ENCODE measurements at regions not wholly inside any gene's neighbourhood (a gene's known extent, or its start where the extent isn't known, plus 50 kb on each side); places are given as distances from the start of the nearest gene placed in this dataset.

- no peak overlapping the region for H3K27ac Mint-ChIP-seq
These were observed 171.6 kb downstream of the DDX1 start for GRCh38 chr2:15763106-15763821.

More at GRCh38 chr2:15763106-15763821, 171.6 kb downstream of the DDX1 start:
- Mint-ChIP-seq H3K27me3 (ENCODE audit: low read depth) (no peaks in the 10 kb centered on the region), H3K4me3 (no peak overlapping the region), H3K36me3 (no peaks in the 10 kb centered on the region), H3K4me1 (peaks cover 20% of the 10 kb centered on the region), H3K9me3 (peaks cover 11% of the 10 kb centered on the region)
- no peak for TF ChIP-seq NFATC4 (CRISPR knock-in tag; IDR thresholded peaks at IDR 0.05)
- TF ChIP-seq, protein P1, sequence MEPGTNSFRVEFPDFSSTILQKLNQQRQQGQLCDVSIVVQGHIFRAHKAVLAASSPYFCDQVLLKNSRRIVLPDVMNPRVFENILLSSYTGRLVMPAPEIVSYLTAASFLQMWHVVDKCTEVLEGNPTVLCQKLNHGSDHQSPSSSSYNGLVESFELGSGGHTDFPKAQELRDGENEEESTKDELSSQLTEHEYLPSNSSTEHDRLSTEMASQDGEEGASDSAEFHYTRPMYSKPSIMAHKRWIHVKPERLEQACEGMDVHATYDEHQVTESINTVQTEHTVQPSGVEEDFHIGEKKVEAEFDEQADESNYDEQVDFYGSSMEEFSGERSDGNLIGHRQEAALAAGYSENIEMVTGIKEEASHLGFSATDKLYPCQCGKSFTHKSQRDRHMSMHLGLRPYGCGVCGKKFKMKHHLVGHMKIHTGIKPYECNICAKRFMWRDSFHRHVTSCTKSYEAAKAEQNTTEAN (CRISPR knock-in tag; IDR thresholded peaks at IDR 0.05) = no peak
- TF ChIP-seq ZNF138 (CRISPR knock-in tag; conservative IDR thresholded peaks at IDR 0.05) = no peak
- TF ChIP-seq, protein P2, sequence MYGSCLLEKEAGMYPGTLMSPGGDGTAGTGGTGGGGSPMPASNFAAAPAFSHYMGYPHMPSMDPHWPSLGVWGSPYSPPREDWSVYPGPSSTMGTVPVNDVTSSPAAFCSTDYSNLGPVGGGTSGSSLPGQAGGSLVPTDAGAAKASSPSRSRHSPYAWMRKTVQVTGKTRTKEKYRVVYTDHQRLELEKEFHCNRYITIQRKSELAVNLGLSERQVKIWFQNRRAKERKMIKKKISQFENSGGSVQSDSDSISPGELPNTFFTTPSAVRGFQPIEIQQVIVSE (CRISPR knock-in tag; IDR thresholded peaks at IDR 0.05; ENCODE audit: borderline replicate concordance) = no peak
- no peak for TF ChIP-seq CBFB (CRISPR knock-in tag; IDR thresholded peaks at IDR 0.05; ENCODE audit: low read depth)
- TF ChIP-seq, protein P3, sequence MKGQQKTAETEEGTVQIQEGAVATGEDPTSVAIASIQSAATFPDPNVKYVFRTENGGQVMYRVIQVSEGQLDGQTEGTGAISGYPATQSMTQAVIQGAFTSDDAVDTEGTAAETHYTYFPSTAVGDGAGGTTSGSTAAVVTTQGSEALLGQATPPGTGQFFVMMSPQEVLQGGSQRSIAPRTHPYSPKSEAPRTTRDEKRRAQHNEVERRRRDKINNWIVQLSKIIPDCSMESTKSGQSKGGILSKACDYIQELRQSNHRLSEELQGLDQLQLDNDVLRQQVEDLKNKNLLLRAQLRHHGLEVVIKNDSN (CRISPR knock-in tag; IDR thresholded peaks at IDR 0.05) = no peak
- TF ChIP-seq SOX15 (CRISPR knock-in tag; IDR thresholded peaks at IDR 0.05) = no peak
- no peak for TF ChIP-seq ZBTB21 (CRISPR knock-in tag; IDR thresholded peaks at IDR 0.05; ENCODE audit: borderline replicate concordance)
- TF ChIP-seq ESRRA (CRISPR knock-in tag; IDR thresholded peaks at IDR 0.05; ENCODE audit: borderline replicate concordance) = no peak
- no peak for TF ChIP-seq CTCF (IDR thresholded peaks at IDR 0.05)
- no peak for TF ChIP-seq FOXP1 (CRISPR knock-in tag; IDR thresholded peaks at IDR 0.05; ENCODE audit: borderline replicate concordance)
- TF ChIP-seq, protein P4, sequence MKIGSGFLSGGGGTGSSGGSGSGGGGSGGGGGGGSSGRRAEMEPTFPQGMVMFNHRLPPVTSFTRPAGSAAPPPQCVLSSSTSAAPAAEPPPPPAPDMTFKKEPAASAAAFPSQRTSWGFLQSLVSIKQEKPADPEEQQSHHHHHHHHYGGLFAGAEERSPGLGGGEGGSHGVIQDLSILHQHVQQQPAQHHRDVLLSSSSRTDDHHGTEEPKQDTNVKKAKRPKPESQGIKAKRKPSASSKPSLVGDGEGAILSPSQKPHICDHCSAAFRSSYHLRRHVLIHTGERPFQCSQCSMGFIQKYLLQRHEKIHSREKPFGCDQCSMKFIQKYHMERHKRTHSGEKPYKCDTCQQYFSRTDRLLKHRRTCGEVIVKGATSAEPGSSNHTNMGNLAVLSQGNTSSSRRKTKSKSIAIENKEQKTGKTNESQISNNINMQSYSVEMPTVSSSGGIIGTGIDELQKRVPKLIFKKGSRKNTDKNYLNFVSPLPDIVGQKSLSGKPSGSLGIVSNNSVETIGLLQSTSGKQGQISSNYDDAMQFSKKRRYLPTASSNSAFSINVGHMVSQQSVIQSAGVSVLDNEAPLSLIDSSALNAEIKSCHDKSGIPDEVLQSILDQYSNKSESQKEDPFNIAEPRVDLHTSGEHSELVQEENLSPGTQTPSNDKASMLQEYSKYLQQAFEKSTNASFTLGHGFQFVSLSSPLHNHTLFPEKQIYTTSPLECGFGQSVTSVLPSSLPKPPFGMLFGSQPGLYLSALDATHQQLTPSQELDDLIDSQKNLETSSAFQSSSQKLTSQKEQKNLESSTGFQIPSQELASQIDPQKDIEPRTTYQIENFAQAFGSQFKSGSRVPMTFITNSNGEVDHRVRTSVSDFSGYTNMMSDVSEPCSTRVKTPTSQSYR (CRISPR knock-in tag; IDR thresholded peaks at IDR 0.05) = no peak
- no peak for TF ChIP-seq TCF7 (CRISPR knock-in tag; IDR thresholded peaks at IDR 0.05; ENCODE audit: low read depth)
- TF ChIP-seq, protein P5, sequence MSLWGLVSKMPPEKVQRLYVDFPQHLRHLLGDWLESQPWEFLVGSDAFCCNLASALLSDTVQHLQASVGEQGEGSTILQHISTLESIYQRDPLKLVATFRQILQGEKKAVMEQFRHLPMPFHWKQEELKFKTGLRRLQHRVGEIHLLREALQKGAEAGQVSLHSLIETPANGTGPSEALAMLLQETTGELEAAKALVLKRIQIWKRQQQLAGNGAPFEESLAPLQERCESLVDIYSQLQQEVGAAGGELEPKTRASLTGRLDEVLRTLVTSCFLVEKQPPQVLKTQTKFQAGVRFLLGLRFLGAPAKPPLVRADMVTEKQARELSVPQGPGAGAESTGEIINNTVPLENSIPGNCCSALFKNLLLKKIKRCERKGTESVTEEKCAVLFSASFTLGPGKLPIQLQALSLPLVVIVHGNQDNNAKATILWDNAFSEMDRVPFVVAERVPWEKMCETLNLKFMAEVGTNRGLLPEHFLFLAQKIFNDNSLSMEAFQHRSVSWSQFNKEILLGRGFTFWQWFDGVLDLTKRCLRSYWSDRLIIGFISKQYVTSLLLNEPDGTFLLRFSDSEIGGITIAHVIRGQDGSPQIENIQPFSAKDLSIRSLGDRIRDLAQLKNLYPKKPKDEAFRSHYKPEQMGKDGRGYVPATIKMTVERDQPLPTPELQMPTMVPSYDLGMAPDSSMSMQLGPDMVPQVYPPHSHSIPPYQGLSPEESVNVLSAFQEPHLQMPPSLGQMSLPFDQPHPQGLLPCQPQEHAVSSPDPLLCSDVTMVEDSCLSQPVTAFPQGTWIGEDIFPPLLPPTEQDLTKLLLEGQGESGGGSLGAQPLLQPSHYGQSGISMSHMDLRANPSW (CRISPR knock-in tag; conservative IDR thresholded peaks at IDR 0.05; ENCODE audit: low read depth) = no peak
- TF ChIP-seq, protein P6, sequence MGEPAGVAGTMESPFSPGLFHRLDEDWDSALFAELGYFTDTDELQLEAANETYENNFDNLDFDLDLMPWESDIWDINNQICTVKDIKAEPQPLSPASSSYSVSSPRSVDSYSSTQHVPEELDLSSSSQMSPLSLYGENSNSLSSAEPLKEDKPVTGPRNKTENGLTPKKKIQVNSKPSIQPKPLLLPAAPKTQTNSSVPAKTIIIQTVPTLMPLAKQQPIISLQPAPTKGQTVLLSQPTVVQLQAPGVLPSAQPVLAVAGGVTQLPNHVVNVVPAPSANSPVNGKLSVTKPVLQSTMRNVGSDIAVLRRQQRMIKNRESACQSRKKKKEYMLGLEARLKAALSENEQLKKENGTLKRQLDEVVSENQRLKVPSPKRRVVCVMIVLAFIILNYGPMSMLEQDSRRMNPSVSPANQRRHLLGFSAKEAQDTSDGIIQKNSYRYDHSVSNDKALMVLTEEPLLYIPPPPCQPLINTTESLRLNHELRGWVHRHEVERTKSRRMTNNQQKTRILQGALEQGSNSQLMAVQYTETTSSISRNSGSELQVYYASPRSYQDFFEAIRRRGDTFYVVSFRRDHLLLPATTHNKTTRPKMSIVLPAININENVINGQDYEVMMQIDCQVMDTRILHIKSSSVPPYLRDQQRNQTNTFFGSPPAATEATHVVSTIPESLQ (CRISPR knock-in tag; IDR thresholded peaks at IDR 0.05) = no peak
- ChIA-PET POLR2A (no interaction called here), CTCF (interaction anchor here (1.0 kb wide), 1 partner anchor 16 kb away, joined by 3 read pairs; no protein-coding TSS in a partner anchor)
- DNase-seq (ENCODE audit: low spot score) (no peak), ATAC-seq (no peak)
